ENCODE measurements at regions not wholly inside any gene's neighbourhood (a gene's known extent, or its start where the extent isn't known, plus 50 kb on each side); places are given as distances from the start of the nearest gene placed in this dataset.

DNA sequence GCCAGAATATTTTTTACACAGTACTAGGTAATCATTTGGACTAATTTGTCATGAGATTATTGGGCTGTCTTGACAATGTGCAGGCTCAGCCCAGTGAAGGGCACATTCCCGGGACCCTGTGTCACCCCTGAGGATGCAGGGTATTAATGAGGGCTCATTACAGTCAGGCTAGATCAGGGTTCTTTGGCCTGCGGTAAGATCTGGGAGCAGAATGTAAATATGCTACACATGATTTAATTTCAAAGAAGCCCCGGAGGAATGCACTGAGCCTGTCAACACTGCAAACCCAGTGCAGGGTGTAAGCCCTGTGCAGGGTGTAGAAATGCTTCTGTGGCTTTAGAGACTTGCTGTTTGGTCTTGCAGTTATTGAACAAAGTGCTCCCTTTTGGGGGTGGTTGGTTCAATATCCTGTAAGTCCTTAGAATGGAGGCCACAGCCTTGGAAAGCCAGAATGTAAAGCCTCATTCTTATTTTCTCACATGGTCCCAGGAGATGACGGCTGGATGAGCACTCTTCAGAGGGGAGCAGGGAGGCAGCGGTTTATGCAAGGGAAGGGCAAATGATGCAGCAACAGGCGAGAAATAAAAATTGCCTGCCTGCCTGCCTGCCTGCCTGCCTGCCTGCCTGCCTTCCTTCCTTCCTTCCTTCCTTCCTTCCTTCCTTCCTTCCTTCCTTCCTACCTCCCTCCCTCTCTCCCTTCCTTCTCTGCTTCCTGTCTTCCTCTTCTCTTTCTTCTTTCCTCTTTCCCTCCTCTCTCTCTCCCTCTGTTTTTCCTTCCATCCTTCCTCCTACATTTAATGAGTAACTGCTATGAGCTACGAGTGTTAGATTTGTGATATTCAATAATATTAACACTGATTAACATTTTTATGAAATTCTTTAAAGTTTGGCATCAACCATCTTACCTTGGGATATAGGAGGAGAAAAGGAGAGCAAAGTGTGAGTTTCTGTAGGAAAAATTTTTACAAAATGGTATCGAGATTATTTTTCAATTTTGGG is 148.8 kb downstream of the VAPA start:
- no peak overlapping the region for H3K27ac ChIP-seq (ENCODE audit: low read length)
- no peak overlapping the region for H3K4me2 ChIP-seq (ENCODE audit: low read length)
- no peaks in the 10 kb centered on the region for H3K36me3 ChIP-seq (ENCODE audit: insufficient read depth, low read length)

GRCh38 chr18:10063489-10063888 is 149.7 kb downstream of the VAPA start:
- Histone ChIP-seq H4K20me1 (ENCODE audit: insufficient read depth) (no peaks in the 10 kb centered on the region), H3K9me3 (ENCODE audit: low read length) (no peaks in the 10 kb centered on the region), H2AFZ (ENCODE audit: low read depth, low read length) (no peak overlapping the region), H3K27me3 (ENCODE audit: insufficient read depth, low read depth, low read length) (no peaks in the 10 kb centered on the region), H3K36me3 (ENCODE audit: insufficient read depth, low read length) (no peaks in the 10 kb centered on the region), H3F3A (ENCODE audit: insufficient read depth, low read length, poor library complexity, severe bottlenecking) (no peaks in the 10 kb centered on the region), H3K9ac (ENCODE audit: low read length) (no peak overlapping the region), H3K4me2 (ENCODE audit: low read length) (no peak overlapping the region), H3K4me3 (ENCODE audit: low read length) (no peak overlapping the region), H3K27ac (ENCODE audit: low read length) (no peak overlapping the region), H3K79me2 (replicated peaks; ENCODE audit: insufficient read depth, low read length) (no peaks in the 10 kb centered on the region), H3K9me2 (ENCODE audit: insufficient read depth, low read length) (no peaks in the 10 kb centered on the region)
- no peak for TF ChIP-seq POLR2AphosphoS5 (IDR thresholded peaks at IDR 0.05)
- TF ChIP-seq TAF1 (IDR thresholded peaks at IDR 0.05; ENCODE audit: low read depth): no peak
- TF ChIP-seq, protein P1, sequence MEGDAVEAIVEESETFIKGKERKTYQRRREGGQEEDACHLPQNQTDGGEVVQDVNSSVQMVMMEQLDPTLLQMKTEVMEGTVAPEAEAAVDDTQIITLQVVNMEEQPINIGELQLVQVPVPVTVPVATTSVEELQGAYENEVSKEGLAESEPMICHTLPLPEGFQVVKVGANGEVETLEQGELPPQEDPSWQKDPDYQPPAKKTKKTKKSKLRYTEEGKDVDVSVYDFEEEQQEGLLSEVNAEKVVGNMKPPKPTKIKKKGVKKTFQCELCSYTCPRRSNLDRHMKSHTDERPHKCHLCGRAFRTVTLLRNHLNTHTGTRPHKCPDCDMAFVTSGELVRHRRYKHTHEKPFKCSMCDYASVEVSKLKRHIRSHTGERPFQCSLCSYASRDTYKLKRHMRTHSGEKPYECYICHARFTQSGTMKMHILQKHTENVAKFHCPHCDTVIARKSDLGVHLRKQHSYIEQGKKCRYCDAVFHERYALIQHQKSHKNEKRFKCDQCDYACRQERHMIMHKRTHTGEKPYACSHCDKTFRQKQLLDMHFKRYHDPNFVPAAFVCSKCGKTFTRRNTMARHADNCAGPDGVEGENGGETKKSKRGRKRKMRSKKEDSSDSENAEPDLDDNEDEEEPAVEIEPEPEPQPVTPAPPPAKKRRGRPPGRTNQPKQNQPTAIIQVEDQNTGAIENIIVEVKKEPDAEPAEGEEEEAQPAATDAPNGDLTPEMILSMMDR (IDR thresholded peaks at IDR 0.05; ENCODE audit: poor library complexity, severe bottlenecking): no peak
- TF ChIP-seq RAD21 (conservative IDR thresholded peaks at IDR 0.05): no peak
- no peak for TF ChIP-seq MXI1 (conservative IDR thresholded peaks at IDR 0.05; ENCODE audit: poor library complexity, severe bottlenecking)
- no peak for TF ChIP-seq EP300 (conservative IDR thresholded peaks at IDR 0.05; ENCODE audit: poor library complexity, severe bottlenecking)
- no peak for TF ChIP-seq SMC3 (conservative IDR thresholded peaks at IDR 0.05; ENCODE audit: poor library complexity)
- TF ChIP-seq EZH2 (IDR thresholded peaks at IDR 0.05; ENCODE audit: borderline replicate concordance, insufficient read depth, low read length, poor library complexity, severe bottlenecking): no peak

More for the DNA sequence above, 148.8 kb downstream of the VAPA start:
- Histone ChIP-seq H3K4me3 (ENCODE audit: low read length) (no peak overlapping the region), H3F3A (ENCODE audit: insufficient read depth, low read length, poor library complexity, severe bottlenecking) (no peaks in the 10 kb centered on the region), H3K9me3 (ENCODE audit: low read length) (no peaks in the 10 kb centered on the region), H3K9ac (ENCODE audit: low read length) (no peak overlapping the region), H2AFZ (ENCODE audit: low read depth, low read length) (no peak overlapping the region), H3K9me2 (ENCODE audit: insufficient read depth, low read length) (no peaks in the 10 kb centered on the region), H3K27me3 (ENCODE audit: insufficient read depth, low read depth, low read length) (no peaks in the 10 kb centered on the region), H4K20me1 (ENCODE audit: insufficient read depth) (no peaks in the 10 kb centered on the region), H3K79me2 (replicated peaks; ENCODE audit: insufficient read depth, low read length) (no peaks in the 10 kb centered on the region)
- TF ChIP-seq EP300 (conservative IDR thresholded peaks at IDR 0.05; ENCODE audit: poor library complexity, severe bottlenecking) (no peak), EZH2 (IDR thresholded peaks at IDR 0.05; ENCODE audit: borderline replicate concordance, insufficient read depth, low read length, poor library complexity, severe bottlenecking) (no peak), TAF1 (IDR thresholded peaks at IDR 0.05; ENCODE audit: low read depth) (no peak), REST (IDR thresholded peaks at IDR 0.05; ENCODE audit: borderline replicate concordance) (no peak), SMC3 (conservative IDR thresholded peaks at IDR 0.05; ENCODE audit: poor library complexity) (no peak), POLR2AphosphoS5 (IDR thresholded peaks at IDR 0.05) (no peak), MXI1 (conservative IDR thresholded peaks at IDR 0.05; ENCODE audit: poor library complexity, severe bottlenecking) (no peak), RAD21 (conservative IDR thresholded peaks at IDR 0.05) (no peak)
- TF ChIP-seq, protein P1 (IDR thresholded peaks at IDR 0.05; ENCODE audit: poor library complexity, severe bottlenecking): no peak
